ENCODE measurements at regions not wholly inside any gene's neighbourhood (a gene's known extent, or its start where the extent isn't known, plus 50 kb on each side); places are given as distances from the start of the nearest gene placed in this dataset.

DNA sequence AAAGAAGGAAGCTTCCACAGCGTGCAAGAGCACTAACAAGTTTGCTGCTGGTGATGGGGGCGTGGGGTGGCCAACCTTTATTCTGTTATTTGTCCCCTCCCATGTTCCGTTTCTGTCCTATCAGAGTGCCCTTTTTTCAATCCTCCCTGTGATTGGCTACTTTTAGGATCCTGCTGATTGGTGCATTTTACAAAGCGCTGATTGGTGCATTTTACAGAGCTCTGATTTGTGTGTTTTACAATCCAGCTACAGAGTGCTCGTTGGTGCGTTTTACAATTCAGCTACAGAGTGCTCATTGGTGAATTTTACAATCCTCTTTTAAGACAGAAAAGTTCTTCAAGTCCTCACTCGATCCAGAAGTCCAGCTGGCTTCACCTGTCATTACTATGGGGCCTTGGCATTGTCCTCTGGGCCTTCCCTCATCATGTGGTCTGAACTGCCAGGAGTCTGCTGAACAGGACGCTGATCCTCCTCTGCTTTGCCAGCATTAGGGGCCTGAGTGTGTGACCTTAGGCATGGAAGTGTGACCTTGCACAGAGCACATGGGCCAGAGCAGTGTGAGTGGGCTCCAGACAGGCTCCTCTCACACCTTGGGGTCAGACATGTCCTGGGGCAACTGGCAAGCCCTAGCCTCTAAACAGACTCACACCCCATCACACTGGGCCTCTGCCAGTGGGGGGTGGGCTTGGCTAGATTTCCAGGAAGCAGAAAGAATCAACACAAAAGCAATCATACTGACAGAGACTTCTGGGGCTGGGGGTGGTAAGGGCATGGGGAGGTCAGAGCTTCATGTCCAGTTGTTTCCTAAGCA, 167.4 kb downstream of the PTPN20 start:
- Histone ChIP-seq H3K36me3 (no peaks in the 10 kb centered on the region), H3K4me1 (no peaks in the 10 kb centered on the region), H3K27me3 (peaks cover 0 to 6% of the 10 kb centered on the region in 2 donors), H3K9me3 (no peaks in the 10 kb centered on the region), H3K27ac (no peak overlapping the region), H3K4me3 (no peak overlapping the region)
- TF ChIP-seq, protein P1, sequence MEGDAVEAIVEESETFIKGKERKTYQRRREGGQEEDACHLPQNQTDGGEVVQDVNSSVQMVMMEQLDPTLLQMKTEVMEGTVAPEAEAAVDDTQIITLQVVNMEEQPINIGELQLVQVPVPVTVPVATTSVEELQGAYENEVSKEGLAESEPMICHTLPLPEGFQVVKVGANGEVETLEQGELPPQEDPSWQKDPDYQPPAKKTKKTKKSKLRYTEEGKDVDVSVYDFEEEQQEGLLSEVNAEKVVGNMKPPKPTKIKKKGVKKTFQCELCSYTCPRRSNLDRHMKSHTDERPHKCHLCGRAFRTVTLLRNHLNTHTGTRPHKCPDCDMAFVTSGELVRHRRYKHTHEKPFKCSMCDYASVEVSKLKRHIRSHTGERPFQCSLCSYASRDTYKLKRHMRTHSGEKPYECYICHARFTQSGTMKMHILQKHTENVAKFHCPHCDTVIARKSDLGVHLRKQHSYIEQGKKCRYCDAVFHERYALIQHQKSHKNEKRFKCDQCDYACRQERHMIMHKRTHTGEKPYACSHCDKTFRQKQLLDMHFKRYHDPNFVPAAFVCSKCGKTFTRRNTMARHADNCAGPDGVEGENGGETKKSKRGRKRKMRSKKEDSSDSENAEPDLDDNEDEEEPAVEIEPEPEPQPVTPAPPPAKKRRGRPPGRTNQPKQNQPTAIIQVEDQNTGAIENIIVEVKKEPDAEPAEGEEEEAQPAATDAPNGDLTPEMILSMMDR (IDR thresholded peaks at IDR 0.05), result no peak
- intact Hi-C loops (cut with DNase I; ENCODE audit: low total_unique reads), result no loop called here
- DNase-seq, result no peak

GRCh38 chr10:47079204-47079580, 168.0 kb downstream of the PTPN20 start:
- Histone ChIP-seq H3K27me3 (peaks cover 0 to 6% of the 10 kb centered on the region in 2 donors), H3K9me3 (no peaks in the 10 kb centered on the region), H3K4me3 (no peak overlapping the region), H3K27ac (no peak overlapping the region), H3K4me1 (no peaks in the 10 kb centered on the region), H3K36me3 (no peaks in the 10 kb centered on the region)
- intact Hi-C loops (cut with DNase I; ENCODE audit: low total_unique reads), result no loop called here
- TF ChIP-seq, protein P1 (IDR thresholded peaks at IDR 0.05), result no peak
- DNase-seq, result no peak

DNA sequence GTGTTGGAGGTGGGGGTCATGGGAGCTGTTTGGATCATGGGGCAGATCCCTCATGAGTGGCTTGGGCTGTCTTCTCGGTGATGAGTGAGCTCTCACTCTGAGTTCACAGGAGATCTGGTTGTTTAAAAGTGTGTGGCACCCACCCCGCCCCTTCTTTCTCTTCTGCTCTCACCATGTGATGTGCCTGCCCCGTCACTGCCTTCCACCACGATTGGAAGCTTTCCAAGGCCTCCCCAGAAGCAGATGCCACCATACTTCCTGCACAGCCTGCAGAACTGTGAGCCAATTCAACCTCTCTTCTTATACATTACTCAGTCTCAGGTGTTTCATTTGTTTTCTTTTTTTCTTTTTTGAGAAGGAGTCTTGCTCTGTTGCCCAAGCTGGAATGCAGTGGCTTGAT, 170.0 kb downstream of the PTPN20 start:
- Histone ChIP-seq H3K4me3 (no peak overlapping the region), H3K27me3 (peaks cover 0 to 6% of the 10 kb centered on the region in 2 donors), H3K9me3 (no peaks in the 10 kb centered on the region), H3K36me3 (no peaks in the 10 kb centered on the region), H3K27ac (no peak overlapping the region), H3K4me1 (no peaks in the 10 kb centered on the region)
- intact Hi-C loops (cut with DNase I; ENCODE audit: low total_unique reads), result no loop called here
- DNase-seq, result no peak
- TF ChIP-seq, protein P1 (IDR thresholded peaks at IDR 0.05), result no peak

GRCh38 chr10:47082055-47082784, 171.0 kb downstream of the PTPN20 start:
- no peak overlapping the region for H3K27ac ChIP-seq
- H3K27me3 ChIP-seq, result peaks cover 0 to 6% of the 10 kb centered on the region in 2 donors
- H3K4me1 ChIP-seq, result no peaks in the 10 kb centered on the region
- no peak for DNase-seq
- no peaks in the 10 kb centered on the region for H3K36me3 ChIP-seq
- H3K4me3 ChIP-seq, result no peak overlapping the region
- H3K9me3 ChIP-seq, result no peaks in the 10 kb centered on the region
- TF ChIP-seq, protein P1 (IDR thresholded peaks at IDR 0.05), result no peak
- intact Hi-C loops (cut with DNase I; ENCODE audit: low total_unique reads), result no loop called here

DNA sequence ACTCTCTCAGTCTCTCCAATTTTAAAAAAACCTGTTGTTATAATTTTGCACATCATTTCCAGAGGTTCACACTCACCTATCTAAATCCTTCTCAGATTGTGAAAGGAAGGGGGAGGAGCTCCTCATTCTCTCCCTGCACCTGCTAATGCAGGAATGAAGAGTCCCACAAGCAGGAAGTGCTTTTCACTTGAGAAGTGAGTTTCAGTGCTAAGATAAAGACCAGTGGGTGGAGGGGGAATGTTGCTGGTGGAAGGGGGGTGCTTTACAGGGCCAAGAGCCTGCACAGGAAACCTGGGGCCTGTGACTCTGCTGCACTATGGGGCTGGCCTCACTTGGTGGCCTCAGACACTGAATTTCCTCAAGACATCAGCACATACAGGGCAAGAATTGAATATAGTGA, 176.4 kb downstream of the PTPN20 start:
- Histone ChIP-seq H3K9me3 (no peaks in the 10 kb centered on the region), H3K36me3 (no peaks in the 10 kb centered on the region), H3K27me3 (no peaks in the 10 kb centered on the region), H3K4me1 (no peaks in the 10 kb centered on the region), H3K27ac (no peak overlapping the region), H3K4me3 (no peak overlapping the region)
- no peak for DNase-seq
- intact Hi-C loops (cut with DNase I; ENCODE audit: low total_unique reads), result no loop called here
- TF ChIP-seq, protein P1 (IDR thresholded peaks at IDR 0.05), result no peak
